PFSK-1 (cell line): ENCODE measurements at regions not wholly inside any gene's neighbourhood (a gene's known extent, or its start where the extent isn't known, plus 50 kb on each side); places are given as distances from the start of the nearest gene placed in this dataset.

Source experiments
- SIN3A ChIP-seq: IDR thresholded peaks from 2 replicates; pipeline ENCODE4 v1.6.1; 2012; ENCODE audit warnings: mild to moderate bottlenecking, low read length, moderate library complexity, borderline replicate concordance; ENCODE audit not compliant: insufficient read depth
- TAF1 ChIP-seq: IDR thresholded peaks from 2 replicates; pipeline ENCODE4 v1.6.1; 2012; ENCODE audit warnings: low read length, control low read depth, borderline replicate concordance; ENCODE audit not compliant: insufficient read depth
- TF ChIP-seq, protein P1 (sequence below), 2 experiments: IDR thresholded peaks; 2 replicates each; pipeline versions ENCODE4 v1.6.1 to v1.8.0; 2011 to 2012; ENCODE audit warnings: low read depth in 2 of 2, low read length in 2 of 2, control low read depth in 1 of 2, inconsistent platforms in 1 of 2, mild to moderate bottlenecking in 1 of 2, moderate library complexity in 1 of 2; ENCODE audit not compliant: insufficient read depth in 1 of 2

DNA sequence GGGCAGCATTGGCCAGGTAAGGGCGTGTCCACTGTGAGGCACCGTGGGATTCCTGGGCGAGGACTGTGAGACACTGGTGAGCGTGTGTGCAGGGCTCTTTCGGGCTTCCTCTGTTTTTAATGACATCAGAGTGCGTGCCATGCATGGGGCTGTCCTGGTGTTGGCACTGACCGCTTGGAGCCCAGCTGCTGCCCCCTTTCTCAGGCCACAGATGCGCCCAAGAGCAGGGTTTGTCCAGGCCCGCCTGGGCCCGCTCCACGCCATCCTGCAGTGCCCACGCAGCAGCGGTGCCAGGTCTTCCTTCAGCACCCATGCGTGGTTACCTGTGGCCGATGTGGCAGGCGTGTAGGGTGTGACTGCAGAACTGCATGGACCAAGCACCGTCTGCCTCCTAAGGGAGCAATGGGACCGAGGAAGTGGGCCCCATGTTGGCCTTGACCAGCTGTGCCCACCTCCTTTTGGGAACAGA, 72.3 kb upstream of the SEPTIN5 start:
- TF ChIP-seq, protein P1, sequence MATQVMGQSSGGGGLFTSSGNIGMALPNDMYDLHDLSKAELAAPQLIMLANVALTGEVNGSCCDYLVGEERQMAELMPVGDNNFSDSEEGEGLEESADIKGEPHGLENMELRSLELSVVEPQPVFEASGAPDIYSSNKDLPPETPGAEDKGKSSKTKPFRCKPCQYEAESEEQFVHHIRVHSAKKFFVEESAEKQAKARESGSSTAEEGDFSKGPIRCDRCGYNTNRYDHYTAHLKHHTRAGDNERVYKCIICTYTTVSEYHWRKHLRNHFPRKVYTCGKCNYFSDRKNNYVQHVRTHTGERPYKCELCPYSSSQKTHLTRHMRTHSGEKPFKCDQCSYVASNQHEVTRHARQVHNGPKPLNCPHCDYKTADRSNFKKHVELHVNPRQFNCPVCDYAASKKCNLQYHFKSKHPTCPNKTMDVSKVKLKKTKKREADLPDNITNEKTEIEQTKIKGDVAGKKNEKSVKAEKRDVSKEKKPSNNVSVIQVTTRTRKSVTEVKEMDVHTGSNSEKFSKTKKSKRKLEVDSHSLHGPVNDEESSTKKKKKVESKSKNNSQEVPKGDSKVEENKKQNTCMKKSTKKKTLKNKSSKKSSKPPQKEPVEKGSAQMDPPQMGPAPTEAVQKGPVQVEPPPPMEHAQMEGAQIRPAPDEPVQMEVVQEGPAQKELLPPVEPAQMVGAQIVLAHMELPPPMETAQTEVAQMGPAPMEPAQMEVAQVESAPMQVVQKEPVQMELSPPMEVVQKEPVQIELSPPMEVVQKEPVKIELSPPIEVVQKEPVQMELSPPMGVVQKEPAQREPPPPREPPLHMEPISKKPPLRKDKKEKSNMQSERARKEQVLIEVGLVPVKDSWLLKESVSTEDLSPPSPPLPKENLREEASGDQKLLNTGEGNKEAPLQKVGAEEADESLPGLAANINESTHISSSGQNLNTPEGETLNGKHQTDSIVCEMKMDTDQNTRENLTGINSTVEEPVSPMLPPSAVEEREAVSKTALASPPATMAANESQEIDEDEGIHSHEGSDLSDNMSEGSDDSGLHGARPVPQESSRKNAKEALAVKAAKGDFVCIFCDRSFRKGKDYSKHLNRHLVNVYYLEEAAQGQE (IDR thresholded peaks at IDR 0.05; ENCODE audit: insufficient read depth in 1 of 2, low read depth in 2 of 2, low read length in 2 of 2): no peak
- TF ChIP-seq SIN3A (no peak), TAF1 (no peak)
